ENCODE measurements at regions not wholly inside any gene's neighbourhood (a gene's known extent, or its start where the extent isn't known, plus 50 kb on each side); places are given as distances from the start of the nearest gene placed in this dataset.

DNA sequence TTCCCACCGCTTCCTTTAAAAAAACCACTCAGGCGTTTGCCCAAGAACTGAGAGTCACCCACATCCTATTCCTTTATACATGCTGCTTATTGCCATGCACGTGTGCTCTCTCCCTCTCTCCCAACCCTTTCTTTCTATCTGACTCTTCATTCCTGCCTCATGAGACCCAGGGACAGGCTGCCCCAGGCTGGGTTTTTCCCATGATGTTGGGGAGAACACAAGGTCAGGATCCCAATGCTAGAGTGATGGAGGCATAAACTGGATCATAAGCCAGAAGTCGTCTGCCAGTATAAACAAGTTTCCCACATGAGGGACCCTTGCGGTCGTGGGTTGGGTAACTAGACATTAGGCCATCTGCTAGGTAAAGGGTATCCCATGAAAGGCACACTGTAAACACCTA is 64.9 kb downstream of the CD2 start:
- no peak for DNase-seq (ENCODE audit: low spot score)

- DNase-seq (ENCODE audit: low spot score), result no peak
Measured at GRCh38 chr1:116820369-116820768, 66.1 kb downstream of the CD2 start.

DNA sequence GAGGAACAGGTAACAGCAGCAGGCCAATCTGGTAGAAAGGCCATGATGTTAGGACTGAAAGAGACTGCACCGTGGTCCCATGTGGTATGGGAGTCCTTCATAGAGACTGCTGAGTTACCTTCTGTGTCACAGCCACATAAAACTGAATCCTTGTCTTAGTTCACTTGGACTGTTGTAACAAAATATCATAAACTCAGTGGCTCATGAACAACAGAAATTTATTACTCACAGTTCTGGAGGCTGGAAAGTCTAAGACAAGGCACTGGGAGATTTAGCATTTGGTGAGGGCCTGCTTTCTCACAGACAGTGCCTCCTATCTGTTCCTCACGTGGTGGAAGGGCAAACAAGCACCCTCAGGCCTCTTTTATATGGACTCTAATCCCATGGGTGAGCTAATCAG is 67.5 kb downstream of the CD2 start:
- no peak for DNase-seq (ENCODE audit: low spot score)

DNA sequence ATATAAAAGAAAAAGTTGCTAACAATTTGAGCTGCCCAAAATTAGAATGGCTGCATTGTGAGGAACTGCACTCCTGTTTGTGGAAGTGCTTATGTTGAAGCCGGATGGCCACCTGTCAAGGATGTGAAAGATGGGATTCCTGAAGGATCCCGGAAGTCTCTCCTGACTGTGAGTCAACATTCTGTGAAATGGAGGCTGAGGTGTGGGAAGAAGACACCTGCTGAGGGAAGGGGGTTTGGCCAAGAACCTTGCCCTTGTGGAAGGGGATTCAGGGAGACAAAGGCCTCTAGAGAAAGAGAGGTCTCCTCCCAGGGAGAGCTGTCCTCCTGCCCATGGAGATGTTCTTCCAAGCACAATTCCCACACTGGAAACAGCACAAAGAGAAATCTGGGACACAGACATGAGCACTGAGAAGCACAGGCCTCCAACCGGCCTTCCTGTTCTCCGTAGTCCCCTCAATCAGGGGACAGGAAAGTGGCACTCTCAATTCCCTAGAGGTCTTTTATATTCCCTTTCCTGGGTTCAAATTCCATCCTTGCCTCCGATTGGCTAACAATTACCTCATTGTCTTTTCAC is 70.5 kb downstream of the CD2 start:
- no peak for DNase-seq (ENCODE audit: low spot score)

- DNase-seq (ENCODE audit: low spot score), result no peak
Measured at GRCh38 chr1:116825207-116825719, 71.0 kb downstream of the CD2 start.

- no peak for DNase-seq (ENCODE audit: low spot score)
Measured at GRCh38 chr1:116825720-116826438, 71.6 kb downstream of the CD2 start.

DNA sequence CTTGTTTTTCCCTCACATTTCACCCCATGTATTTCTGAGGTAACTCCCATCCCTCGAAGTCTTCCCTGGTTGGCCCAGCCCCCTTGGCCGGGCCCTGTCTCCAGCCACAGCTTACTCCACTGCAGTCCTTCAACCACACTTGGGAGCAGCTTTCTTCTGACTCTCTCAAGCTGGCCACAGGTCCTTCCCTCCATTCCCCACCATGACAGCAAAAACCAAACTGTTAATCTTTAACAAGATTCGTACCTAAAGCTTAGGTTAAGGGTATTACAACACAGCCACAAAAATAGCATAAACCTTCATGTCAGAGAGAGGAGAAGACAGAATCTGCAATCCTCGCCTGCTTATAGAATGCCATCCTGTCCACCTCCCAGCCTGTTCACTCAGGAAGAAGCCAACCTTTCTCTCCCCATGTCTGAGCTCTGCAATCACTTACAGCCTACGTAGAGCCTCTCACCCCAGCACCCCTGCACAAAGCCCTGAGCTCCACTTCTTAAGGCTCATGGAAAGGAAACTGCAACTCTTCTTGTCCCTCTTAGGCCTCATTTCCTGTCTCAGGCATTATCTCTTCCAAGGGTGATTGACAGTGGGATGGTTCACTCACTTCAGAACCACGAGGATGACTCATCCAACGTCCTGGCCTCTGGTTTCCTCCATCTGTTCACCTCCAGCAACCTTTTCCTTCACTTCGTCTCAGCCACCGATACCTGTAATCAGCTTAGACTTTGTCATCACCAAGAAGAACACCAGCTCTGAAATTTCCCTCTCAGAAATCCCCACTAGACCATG is 72.8 kb downstream of the CD2 start:
- DNase-seq (ENCODE audit: low spot score), result no peak

DNA sequence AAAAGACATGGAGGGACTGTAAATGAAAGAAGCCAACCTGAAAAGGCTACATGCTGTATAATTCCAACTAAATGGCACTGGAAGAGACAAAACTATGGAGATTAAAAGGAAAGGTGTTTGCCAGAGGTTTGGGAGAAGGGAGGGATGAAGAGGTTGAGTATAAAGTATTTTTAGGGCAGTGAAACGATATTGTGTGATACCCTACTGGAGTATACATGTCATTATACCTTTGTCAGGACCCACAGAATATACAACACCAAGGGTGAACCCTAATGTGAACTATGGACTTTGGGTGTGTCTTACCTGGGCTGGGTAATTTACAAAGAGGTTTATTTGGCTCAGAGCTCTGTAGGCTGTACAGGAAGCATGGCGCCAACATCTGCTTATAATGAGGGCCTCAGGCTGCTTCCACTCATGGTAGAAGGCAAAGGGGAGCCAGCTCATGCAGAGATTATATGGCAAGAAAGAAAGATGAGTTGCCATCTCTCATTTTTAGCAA is 73.4 kb downstream of the CD2 start:
- DNase-seq (ENCODE audit: low spot score), result no peak

- DNase-seq (ENCODE audit: low spot score), result no peak
Measured at GRCh38 chr1:116832308-116832931, 77.3 kb upstream of the PTGFRN start.

DNA sequence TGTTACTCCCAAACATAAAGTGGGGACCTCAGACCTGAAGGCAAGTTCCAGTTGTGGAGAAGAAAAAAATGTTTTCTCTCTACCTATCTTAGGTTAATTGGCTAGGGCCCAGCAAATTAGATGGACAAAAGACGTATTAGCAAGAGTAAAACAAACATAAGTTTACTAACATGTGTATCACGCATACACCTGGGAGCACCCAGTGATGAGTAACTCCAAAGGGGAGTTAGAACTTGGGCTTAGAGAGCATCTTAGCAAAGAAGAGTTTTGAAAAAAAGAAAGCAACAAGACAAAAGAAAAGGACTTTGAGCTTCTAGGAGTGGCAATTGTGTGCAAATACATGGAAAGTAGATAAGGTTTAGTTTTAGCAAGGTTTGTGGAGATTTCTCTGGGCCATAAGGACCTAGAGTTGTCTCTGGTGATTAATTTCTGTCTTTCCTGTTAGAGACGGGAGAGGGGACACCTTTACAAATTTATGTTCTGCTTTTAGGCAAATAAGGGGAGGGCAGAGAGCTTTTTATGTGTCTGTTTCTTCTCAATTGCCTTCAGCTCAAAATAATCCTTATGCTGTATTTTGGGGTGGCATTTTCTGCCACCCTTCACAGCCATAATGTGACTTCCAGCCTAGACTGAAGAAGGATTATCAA is 76.7 kb upstream of the PTGFRN start:
- no peak for DNase-seq (ENCODE audit: low spot score)

- no peak for DNase-seq (ENCODE audit: low spot score)
Measured at GRCh38 chr1:116833718-116834117, 76.0 kb upstream of the PTGFRN start.

DNA sequence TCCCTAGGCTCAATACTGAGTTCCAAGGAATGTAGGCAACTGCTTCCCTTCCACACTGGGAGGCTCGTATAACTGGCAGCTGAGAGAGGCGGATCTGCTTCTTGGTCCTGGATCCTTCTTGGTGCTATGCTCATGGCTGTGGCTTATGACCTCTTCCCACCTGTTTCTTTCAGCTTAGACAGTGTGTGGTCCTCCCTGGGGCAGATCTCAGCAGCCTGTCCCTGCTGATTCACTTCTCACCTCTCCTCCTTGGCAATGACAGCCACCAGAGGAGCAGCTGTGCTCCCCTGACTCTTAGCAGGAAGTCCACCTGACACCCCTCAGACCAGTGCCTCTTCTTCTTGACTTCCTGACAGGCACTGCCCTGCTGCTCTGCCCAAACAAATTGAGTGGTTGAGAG is 75.1 kb upstream of the PTGFRN start:
- no peak for DNase-seq (ENCODE audit: low spot score)

DNA sequence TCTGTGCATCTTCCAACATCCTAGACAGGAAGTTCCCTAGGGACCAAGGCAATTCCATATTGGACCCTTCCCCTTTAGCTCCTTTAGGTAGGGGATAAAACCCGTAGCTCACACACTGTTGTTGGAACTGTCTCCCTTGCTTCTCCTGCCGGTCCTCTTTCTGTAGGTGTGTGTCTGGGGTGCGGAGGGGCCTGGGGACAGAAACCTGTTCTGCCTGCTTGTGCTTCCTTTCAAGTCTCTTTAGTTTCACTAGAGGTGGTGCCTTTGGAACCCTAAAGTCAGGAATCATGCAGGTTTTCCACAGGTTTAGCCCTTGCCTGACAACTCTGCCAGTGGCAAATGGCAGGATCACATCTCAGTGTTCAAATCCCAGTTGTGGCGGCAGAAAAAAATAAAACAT is 74.6 kb upstream of the PTGFRN start:
- DNase-seq (ENCODE audit: low spot score), result no peak

DNA sequence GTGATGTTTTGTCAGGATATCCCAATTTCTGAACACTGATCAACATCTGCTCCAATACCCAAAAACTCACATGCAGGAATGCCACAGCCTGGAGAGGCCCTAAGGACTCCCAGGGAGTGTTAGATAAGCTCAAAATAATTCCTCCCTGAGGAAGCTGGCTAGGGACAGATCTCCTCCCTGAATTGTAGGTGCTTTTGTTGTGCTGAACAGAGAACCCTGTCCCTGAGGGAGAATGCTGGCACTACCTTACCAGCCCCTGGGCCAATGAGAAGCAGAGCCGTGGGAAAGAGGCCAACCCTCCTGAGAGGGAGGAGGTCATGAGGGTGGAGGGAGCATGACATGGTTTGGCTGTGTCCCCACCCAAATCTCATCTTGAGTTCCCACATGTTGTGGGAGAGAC is 73.6 kb upstream of the PTGFRN start:
- DNase-seq (ENCODE audit: low spot score), result no peak

- DNase-seq (ENCODE audit: low spot score), result no peak
Measured at GRCh38 chr1:116841569-116842344, 68.0 kb upstream of the PTGFRN start.

DNA sequence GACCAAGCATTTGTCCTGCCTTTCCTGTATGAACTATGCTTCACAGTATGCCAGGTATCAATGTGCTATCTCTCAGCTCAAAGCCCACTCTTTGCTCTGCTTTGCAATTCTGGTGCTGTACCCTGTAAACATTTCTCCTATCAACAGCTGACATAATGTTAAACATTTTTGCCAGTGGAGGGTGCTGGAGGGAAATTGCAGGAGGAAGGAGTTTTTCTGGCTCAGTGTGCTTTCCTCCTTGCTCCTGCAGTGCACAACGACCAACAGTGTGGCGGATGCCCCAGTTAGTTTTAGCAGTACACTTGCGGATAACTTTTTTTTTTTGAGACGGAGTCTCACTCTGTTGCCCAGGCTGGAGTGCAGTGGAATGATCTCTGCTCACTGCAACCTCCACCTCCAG is 67.1 kb upstream of the PTGFRN start:
- DNase-seq (ENCODE audit: low spot score), result no peak

DNA sequence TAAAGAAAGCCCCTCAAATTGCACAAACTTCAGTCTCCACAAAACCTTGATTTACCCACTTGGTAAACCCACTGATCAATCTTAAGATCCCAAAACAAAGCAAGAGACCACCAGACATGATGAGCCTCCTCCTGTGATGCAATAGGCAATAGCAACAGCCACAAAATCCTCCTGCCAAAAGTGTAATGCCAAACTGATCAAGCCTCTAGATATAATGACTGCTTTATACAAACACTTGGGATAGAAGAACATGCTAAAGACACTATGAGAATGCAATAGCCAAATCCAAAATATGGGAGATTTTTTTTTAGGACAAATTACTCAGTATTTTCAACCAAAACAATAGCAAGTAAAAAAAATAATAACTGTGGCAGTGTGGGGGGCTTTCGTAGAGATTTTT is 64.9 kb upstream of the PTGFRN start:
- DNase-seq (ENCODE audit: low spot score), result no peak

DNA sequence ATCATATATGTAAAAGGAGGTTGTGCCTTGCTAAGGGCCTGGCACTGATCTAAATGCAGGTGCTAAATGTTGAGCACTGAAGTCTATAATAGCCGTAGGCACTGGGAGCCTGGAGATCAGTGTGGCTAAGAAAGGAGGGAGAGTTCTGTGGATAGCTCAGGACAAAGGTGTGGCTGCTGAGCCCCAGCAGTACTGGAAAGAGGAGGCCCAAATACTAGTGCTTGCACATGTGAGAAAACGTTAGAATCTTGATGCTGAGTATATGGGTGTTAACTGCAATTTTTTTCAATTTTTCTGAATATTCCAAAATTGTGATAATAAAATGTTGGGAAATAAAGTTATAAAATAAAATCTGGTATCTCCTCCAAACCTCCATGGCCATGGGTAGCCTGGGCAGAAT is 62.5 kb upstream of the PTGFRN start:
- DNase-seq (ENCODE audit: low spot score), result no peak

GRCh38 chr1:116847688-116848531 is 61.8 kb upstream of the PTGFRN start:
- DNase-seq (ENCODE audit: low spot score), result no peak

- no peak for DNase-seq (ENCODE audit: low spot score)
Measured at GRCh38 chr1:116850436-116850835, 59.3 kb upstream of the PTGFRN start.
